ENCODE measurements at regions not wholly inside any gene's neighbourhood (a gene's known extent, or its start where the extent isn't known, plus 50 kb on each side); places are given as distances from the start of the nearest gene placed in this dataset.

DNA sequence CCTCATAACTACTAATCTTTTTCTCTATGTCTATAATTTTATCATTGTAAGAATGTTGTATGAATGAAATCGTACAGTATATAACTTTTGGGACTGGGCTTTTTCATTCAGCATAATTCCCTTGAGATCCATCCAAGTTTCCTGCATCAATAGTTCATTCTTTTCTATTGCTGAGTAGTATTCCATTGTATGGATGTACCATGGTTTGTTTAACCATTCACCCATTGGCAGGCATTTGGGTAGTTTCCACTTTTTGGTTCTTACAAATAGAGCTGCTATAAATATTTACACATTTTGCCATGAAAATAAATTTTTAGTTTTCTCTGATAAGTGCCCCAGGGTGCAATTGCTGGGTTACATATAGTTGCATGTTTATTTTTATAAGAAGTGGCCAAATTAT is 659.8 kb downstream of the RAPGEF2 start:
- no peak for TF ChIP-seq CTCF (IDR thresholded peaks at IDR 0.05)
- TF ChIP-seq POLR2A (IDR thresholded peaks at IDR 0.05), result no peak
